Smooth muscle cell (in vitro differentiated cells): ENCODE measurements at regions not wholly inside any gene's neighbourhood (a gene's known extent, or its start where the extent isn't known, plus 50 kb on each side); places are given as distances from the start of the nearest gene placed in this dataset.

Experiments
- DNase-seq: peaks from one replicate; lab custom pipeline; 2025; ENCODE audit not compliant: unreplicated experiment; lab: John Stamatoyannopoulos, UW
- H2AFZ ChIP-seq: fragments of 200-600 bp; sonication (generic); 2 replicates; pipeline ENCODE4 v1.6.0; 2016; ENCODE audit warnings: antibody characterized with exemption, low read depth, mild to moderate bottlenecking
- H3F3A ChIP-seq: fragments of 200-600 bp; sonication (generic); 2 replicates; pipeline ENCODE4 v1.6.0; 2017; ENCODE audit warnings: antibody characterized with exemption, low read depth
- H3K27ac ChIP-seq: fragments of 200-600 bp; sonication (generic); 2 replicates; pipeline ENCODE4 v1.5.1; 2016; ENCODE audit warnings: low read depth, mild to moderate bottlenecking
- H3K27me3 ChIP-seq: fragments of 200-600 bp; sonication (generic); 2 replicates; pipeline ENCODE4 v1.6.1; 2016; ENCODE audit warnings: low read depth, mild to moderate bottlenecking
- H3K36me3 ChIP-seq: fragments of 200-600 bp; sonication (generic); 2 replicates; pipeline ENCODE4 v1.5.1; 2016; ENCODE audit warnings: low read depth
- H3K4me1 ChIP-seq: fragments of 200-600 bp; sonication (generic); 2 replicates; pipeline ENCODE4 v1.5.1; 2016; ENCODE audit warnings: low read depth
- H3K4me2 ChIP-seq: fragments of 200-600 bp; sonication (generic); 2 replicates; pipeline ENCODE4 v1.6.0; 2016; ENCODE audit warnings: mild to moderate bottlenecking
- H3K4me3 ChIP-seq: fragments of 200-600 bp; sonication (generic); 2 replicates; pipeline ENCODE4 v1.5.1; 2016; ENCODE audit warnings: mild to moderate bottlenecking
- H3K79me2 ChIP-seq: fragments of 200-600 bp; sonication (generic); 2 replicates; pipeline ENCODE4 v1.6.0; 2016; ENCODE audit warnings: low read depth, mild to moderate bottlenecking
- H3K9ac ChIP-seq: fragments of 200-600 bp; sonication (generic); 2 replicates; pipeline ENCODE4 v1.6.0; 2016; ENCODE audit warnings: low read depth
- H3K9me3 ChIP-seq: fragments of 200-600 bp; sonication (generic); replicated peaks from 2 replicates; pipeline ENCODE4 v1.5.1; 2016; ENCODE audit warnings: low read depth
- H4K20me1 ChIP-seq: fragments of 200-600 bp; sonication (generic); 2 replicates; pipeline ENCODE4 v1.6.0; 2016; ENCODE audit warnings: low read depth
- CTCF ChIP-seq: fragments of 200-600 bp; sonication (generic); IDR thresholded peaks from 2 replicates; pipeline ENCODE4 v1.5.1; 2017; ENCODE audit warnings: borderline replicate concordance, mild to moderate bottlenecking, antibody characterized with exemption; ENCODE audit not compliant: insufficient read depth, poor library complexity, severe bottlenecking
- WGBS: methylation state at CpG from one replicate; pipeline ENCODE4 v1.1.7; 2016; ENCODE audit warnings: low lambda C conversion rate; 5-methylcytosine and 5-hydroxymethylcytosine counted together

- no peak overlapping the region for H2AFZ ChIP-seq
- TF ChIP-seq CTCF = no peak
- no peak for DNase-seq
- no peak overlapping the region for H3K4me2 ChIP-seq
- H3K27ac ChIP-seq = no peak overlapping the region
- no peak overlapping the region for H3K9ac ChIP-seq
- H4K20me1 ChIP-seq = no peaks in the 10 kb centered on the region
- no peak overlapping the region for H3K4me3 ChIP-seq
- whole genome bisulfite sequencing = 94% methylated on average over 13 of the region's 13 CpGs
- H3K9me3 ChIP-seq = no peaks in the 10 kb centered on the region
- no peaks in the 10 kb centered on the region for H3K27me3 ChIP-seq
- H3K36me3 ChIP-seq = no peaks in the 10 kb centered on the region
- no peaks in the 10 kb centered on the region for H3K79me2 ChIP-seq
- no peaks in the 10 kb centered on the region for H3F3A ChIP-seq
- no peaks in the 10 kb centered on the region for H3K4me1 ChIP-seq
These were observed 631.8 kb downstream of the CETN3 start for GRCh38 chr5:89777758-89778157.

- DNase-seq = no peak
- Histone ChIP-seq H2AFZ (no peak overlapping the region), H3K27me3 (no peaks in the 10 kb centered on the region), H3K4me2 (no peak overlapping the region), H3K4me3 (no peak overlapping the region), H3K9me3 (no peaks in the 10 kb centered on the region), H3K27ac (no peak overlapping the region), H3K9ac (no peak overlapping the region), H3K4me1 (no peaks in the 10 kb centered on the region), H4K20me1 (no peaks in the 10 kb centered on the region), H3K79me2 (no peaks in the 10 kb centered on the region), H3K36me3 (no peaks in the 10 kb centered on the region), H3F3A (no peaks in the 10 kb centered on the region)
- no peak for TF ChIP-seq CTCF
- 56% methylated on average over 2 of the region's 2 CpGs for WGBS
These were observed 639.6 kb downstream of the CETN3 start for GRCh38 chr5:89769975-89770374.

GRCh38 chr5:89759802-89760201, 649.8 kb downstream of the CETN3 start:
- WGBS = 84% methylated on average over 1 of the region's 1 CpG
- H4K20me1 ChIP-seq = no peaks in the 10 kb centered on the region
- no peaks in the 10 kb centered on the region for H3K4me1 ChIP-seq
- H3F3A ChIP-seq = no peaks in the 10 kb centered on the region
- no peak overlapping the region for H3K4me3 ChIP-seq
- no peaks in the 10 kb centered on the region for H3K9me3 ChIP-seq
- H2AFZ ChIP-seq = no peak overlapping the region
- DNase-seq = no peak
- H3K9ac ChIP-seq = no peak overlapping the region
- H3K36me3 ChIP-seq = no peaks in the 10 kb centered on the region
- no peaks in the 10 kb centered on the region for H3K27me3 ChIP-seq
- H3K27ac ChIP-seq = no peak overlapping the region
- no peak overlapping the region for H3K4me2 ChIP-seq
- TF ChIP-seq CTCF = no peak
- no peaks in the 10 kb centered on the region for H3K79me2 ChIP-seq

- no peak for DNase-seq
These were observed 651.4 kb downstream of the CETN3 start for GRCh38 chr5:89758146-89758545.

More at GRCh38 chr5:89758146-89758545, 651.4 kb downstream of the CETN3 start:
- Histone ChIP-seq H3K4me1 (no peaks in the 10 kb centered on the region), H2AFZ (no peak overlapping the region), H3F3A (no peaks in the 10 kb centered on the region), H3K4me2 (no peak overlapping the region), H3K4me3 (no peak overlapping the region), H3K27ac (no peak overlapping the region), H3K9ac (no peak overlapping the region), H3K79me2 (no peaks in the 10 kb centered on the region), H4K20me1 (no peaks in the 10 kb centered on the region), H3K36me3 (no peaks in the 10 kb centered on the region), H3K9me3 (no peaks in the 10 kb centered on the region), H3K27me3 (no peaks in the 10 kb centered on the region)
- TF ChIP-seq CTCF = no peak
